RPMI8226 (cell line): ENCODE measurements at regions not wholly inside any gene's neighbourhood (a gene's known extent, or its start where the extent isn't known, plus 50 kb on each side); places are given as distances from the start of the nearest gene placed in this dataset.
"Not testable (repeated sequence)": the region's sequence is repeated elsewhere in the genome, so short reads cannot be mapped to it uniquely, and the experiment has no call there.

ENCODE experiments used
- DNase-seq: peaks from one replicate; pipeline ENCODE4 v3.0.0-alpha.2; 2015

DNA sequence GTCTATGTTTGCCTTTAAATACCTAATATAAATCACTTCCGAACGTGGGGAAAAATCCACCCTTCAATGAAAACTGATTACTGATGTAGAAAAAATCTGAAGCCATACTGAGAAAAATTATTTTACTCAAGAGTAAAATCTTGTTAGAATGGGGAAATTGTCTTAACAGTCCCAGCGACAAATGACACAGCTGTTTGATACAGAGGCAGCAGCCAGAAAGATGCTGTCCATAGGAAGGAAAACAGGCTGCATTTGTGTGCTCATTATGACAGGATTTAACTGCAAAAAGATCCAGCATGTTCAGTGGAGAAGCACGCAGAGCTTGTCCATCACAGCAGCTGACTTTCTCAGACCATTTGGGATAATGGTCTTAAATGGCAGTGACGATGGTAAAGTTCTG, 443.0 kb downstream of the TFAP2B start:
- no peak for DNase-seq

DNA sequence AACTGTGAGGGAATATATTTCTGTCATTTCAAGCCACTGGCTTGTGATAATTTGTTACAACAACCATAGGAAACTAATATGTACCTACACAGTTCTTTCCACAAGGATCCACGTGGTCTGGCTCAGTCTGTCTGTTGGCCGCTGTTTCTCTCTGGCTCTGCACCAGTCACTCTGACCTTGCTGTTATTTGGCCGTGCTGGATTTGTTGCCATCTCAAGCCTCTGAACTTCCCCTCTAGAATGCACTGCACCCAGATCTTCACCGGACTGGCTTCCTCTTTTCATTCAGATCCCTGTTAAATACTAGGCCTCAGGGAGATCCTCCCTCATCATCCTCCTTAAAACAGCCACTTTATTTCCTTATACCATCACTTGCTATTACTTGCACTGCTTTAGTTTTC, 446.8 kb downstream of the TFAP2B start:
- no peak for DNase-seq

DNA sequence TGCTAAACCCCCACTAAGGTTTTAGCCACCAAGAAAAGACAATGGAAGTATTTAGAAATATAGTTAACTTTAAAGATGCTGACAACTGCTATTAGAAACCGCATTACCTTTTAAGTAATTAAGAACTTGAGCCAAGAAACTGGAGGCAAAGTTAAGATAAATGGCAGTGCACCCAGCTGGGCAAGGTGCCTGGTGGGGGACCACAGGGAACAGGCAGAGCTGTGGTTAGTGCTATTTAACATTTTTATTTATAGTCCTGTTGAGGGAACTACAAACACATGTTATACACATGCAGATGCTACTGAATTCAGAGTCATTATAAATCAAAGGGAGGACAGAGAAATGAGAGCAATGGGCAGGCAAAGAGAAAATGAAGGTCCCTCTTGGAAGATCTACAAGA, 447.9 kb downstream of the TFAP2B start:
- peak; percentile 34 for DNase-seq

DNA sequence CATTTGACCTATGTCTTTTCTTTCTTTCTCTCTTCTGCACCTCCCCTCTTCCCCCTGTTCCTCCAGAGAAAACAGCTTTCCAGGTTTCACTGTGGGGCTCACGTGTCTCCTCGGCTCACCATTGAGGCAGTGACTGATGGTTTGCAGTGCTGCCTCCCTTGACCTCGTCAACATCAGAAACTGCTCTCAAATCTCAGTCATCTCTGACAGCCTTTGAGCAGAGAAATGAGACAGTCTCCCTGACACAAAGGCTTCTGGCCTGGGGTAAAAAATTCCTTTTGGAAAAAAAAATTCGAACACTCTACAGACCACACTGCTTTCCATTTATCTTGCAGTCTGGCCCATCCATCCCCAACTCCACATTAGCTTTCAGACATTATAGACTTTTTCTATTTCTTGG, 450.0 kb downstream of the TFAP2B start:
- DNase-seq: no peak

DNA sequence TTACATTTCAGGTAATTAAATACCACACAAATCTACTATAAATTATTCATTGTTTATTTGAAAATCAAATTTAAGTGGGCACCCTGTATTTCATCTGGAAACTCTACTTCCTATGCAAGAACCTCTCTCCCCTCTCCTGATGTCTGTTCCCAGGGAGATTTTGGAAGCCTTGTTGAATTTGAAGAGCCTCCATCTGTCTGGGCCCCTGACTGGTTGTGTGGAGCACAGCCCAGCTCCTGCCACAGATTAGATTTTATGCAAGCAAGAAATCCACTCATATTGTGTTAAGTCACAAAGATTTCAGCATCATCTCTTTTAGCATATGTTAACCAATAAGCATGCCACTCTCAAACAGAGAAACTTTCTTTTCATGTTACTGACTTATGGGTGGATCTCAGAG, 451.2 kb downstream of the TFAP2B start:
- DNase-seq: no peak

DNA sequence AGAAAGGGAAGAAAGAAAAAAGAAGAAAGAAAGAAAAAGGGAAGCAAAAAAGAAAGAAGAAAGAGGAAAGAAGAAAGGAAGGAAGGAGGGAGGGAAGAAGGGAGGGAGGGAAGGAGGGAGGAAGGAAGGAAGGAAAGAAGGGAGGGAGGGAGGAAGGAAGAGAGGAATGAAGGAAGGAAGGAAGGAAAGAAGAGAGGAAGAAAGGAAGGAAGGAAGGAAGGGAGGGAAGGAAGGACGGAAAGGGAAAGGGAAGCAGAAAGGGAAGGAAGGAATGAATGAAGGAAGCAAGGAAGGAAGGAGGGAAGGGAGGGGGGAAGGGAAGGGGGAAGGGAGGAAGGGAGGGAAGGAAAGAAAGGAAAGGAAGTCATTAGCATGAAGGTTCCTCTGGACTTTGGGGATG, 452.9 kb downstream of the TFAP2B start:
- no peak for DNase-seq

DNA sequence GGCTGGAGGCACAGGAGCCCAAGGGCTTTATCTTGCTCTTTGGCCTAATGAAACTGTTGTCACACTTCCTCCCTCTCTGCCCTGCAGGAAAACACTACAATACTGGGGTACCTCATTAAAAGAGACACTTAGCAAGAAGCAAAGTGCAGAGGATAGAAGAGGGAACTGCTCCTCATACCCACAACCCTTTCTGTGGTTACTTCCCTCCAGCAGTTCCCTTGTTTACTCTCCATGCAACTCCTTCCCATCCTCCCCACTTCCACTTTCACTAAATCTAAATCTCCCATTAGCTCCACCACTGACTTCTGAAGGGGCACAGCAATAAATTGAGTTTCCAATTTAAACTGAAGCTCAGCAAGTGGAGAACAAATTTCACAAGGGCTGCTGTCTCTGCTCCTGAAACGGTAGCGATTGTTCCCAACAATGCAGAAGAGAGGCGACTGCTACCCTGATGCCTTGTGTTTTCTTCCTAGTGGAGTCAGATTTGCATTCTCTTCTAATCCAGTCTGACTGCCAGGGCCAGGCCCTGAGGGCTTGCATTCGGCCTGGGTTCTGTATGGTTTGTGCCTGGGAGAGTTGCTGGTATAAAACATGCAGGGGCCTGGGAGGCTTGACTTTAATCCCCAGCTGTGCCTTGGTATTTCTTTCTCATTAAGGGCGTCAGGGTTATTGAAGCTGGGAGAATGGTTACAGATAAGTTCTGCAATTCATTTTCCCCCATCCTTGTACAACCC, 454.7 kb downstream of the TFAP2B start:
- no peak for DNase-seq

DNA sequence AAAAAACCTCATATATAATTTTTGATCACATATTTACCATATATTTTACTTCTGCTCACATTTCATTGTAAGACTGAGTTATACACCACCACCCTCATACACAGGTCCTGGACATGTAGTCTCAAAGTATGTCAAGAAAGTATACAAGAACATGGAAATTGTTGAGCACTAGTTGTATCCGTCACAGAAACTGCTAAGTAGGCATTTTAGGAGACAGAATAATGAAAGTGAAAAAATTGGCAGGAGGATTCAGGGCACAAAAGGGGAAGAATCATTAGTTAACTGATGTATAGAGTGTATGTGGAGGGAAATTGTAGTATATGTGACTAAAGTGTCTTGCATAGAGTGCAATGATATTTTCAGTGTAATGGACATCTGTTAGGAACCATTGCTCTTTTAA, 458.8 kb downstream of the TFAP2B start:
- no peak for DNase-seq

DNA sequence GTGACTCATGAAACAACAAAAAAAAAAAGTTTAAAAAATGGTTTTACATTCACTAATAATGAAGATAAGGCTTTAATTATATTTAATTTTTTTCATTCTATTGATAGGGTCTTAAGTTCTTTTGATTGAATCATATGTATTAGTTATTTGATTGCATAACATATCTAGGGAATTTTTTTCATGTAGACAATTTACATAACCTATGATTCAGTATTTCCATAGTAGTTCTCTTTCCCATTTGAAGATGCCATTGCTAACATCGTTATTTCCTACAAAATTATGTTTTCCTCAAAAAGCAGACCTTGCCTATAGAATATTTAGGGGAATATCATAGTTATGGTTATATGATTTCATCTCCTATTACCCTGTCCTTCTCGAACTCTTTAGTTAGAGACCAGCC, 463.4 kb downstream of the TFAP2B start:
- no peak for DNase-seq

DNA sequence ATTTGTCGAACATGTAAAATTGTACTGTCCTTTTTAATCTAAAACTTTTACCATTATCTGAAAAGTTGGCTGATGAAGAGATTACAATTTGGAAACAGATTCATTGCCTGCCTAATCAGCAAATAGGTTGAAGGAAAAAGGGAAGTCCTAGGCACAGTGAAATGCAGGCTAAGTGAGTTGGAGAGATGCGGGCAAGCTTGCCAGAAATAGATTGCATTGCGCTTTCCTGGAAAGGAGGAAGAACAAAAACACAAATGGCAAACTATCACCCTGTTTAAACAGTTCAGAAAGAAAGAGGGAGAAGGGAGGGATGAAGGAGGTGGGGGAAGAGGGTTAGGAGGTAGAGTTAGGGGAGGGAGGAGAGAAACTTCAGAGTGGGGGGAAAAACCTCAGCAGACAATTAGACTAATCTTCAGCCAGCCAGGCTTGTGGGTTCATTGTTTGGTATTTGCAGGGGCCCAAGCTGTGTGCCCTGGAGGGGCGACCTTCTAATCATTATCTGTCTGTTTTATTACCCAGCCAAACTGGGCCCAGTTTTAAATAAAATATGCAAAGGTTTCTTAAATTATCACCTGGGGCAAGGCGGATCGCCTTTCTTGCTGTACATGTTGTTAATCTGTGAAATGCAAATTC, 465.2 kb downstream of the TFAP2B start:
- no peak for DNase-seq

DNA sequence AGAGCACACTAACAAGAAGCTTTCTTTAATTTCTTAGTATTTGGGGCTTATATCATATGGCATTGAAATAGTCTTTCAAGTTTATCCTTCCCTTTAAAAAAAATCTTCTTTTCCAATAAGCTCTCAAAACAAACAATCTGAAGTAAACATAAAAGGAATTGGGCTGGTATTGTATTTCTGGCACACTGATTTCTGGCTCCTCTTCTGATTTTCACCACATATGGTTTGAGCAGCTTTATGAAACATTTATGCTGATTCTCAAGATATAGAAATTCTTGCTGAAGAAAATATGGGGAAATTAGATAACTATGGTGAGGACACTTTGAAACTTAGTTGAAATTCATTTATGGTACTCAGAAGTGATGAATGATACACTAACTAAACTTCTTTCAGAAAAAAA, 467.2 kb downstream of the TFAP2B start:
- no peak for DNase-seq

DNA sequence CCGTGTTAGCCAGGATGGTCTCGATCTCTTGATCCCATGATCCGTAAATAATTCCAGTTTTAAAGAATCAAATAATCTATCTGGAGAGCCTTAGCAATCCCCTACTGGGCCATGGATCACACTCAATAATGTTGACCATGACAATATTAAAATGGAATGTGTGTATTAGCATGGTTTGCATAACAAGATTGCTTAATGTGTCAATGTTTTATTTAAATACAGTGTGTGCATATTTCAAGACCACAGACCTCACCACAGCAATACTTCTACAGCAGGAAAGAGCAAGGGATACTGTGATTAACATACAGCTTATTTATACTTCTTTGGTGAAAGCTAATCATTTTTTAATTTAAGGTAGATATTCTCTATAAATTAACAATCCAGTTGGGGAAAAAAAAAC, 470.4 kb downstream of the TFAP2B start:
- no peak for DNase-seq

DNA sequence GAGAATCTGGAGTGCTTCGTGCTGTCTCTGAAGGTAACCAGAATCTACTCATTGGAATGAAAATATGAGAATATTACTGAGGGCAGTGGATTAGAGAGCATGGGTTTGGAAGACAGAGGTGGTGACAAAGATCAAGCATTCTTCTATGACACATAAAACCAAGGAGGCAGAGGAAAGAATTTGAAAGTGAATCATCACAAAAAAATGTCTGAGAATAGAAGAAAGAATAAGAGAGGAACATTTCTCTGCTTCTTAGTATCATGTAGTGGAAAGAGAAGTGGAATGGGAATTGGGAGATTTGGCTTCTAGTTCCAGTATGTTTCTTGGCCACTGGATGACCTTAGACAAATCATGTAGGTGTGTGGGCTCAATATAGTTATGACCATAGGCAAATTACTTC, 474.0 kb downstream of the TFAP2B start:
- no peak for DNase-seq

DNA sequence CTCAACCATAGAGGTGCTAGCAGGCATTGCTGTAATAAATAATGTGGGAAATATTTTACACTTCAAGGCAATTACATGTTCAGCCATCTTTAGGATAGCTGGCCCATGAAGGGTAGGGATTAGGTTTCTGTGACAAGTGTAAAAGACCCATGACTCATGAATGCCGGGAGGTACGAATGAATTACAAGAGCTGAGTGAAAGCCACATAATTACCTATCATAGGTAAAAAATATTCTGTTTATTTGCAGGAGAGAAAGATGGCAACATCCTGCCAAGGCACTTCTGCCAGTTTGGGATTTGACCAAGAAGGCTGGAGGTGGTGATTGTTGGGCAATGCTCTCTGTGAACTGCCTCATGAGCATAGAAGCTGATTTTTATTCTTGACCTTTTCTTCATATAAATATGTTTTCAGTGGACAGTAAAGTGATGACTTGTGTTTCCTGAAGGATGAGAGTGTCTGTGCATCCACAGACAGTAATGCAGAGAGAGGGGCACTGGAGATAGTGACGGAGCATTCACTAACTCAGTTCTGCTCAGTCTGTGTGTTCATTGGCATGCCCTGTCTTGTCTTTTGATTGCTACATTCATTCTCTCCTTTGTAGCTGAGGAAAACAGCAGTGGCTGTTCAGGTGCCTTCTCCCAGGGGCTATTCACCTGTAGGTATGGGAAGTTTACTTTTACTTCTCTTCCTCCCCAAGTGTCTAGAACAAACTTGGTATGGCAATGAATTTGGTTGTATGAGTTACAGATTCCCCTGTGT, 481.1 kb downstream of the TFAP2B start:
- DNase-seq: no peak

DNA sequence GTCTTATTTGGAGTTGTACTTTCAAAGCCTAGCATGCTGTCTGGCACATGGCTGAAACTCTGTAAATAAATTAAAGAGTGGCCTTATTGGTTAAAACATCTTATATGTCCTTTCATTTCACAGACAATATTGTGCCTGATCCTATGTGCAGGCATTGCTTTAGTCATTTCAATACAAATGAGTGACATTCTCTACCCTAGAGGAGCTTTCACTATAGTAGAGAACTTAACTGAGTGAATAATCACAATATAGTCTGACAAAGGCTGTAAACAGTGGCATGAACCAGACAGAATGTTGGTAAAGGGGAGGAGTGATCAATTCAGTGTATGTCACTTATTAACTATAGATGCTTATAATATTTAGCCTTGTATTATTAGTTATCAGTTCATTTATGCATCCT, 481.8 kb downstream of the TFAP2B start:
- no peak for DNase-seq

DNA sequence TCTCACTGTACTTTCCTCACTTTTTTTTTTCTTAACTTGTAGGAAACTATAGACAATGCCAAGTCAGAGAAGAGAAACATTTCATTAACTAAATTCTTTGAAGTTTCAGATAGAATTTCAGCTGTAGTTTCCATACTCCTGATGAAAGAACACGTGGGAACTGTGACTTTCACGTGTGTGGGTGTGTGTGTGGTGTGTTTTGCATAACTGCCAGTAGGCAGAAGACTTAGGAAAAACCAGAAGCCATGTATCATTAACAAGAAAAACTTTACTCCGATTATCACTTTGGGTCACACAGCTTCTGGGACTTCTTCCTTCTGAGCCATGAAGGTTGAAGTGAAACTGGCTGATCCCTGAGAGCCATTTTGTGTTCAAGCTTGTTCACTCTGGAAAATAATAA, 483.3 kb downstream of the TFAP2B start:
- DNase-seq: no peak

DNA sequence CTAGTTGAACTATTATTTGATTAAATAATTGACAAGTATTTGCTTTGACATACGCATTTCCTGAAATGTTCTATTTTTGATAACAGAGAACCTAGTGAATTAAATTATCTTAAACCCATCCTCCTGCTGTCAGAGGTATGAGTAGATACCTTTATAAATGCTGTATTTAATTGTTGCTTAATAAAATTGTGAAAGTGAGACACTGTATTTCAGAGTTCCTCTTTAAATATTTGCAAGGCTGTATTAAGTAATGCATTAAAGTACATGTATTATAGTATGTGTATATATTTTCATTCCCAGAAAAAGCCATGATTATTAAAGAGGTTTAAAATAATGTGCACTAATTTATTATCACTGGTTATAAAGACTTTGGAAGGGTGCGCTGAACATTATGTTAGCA, 483.8 kb downstream of the TFAP2B start:
- DNase-seq: no peak

DNA sequence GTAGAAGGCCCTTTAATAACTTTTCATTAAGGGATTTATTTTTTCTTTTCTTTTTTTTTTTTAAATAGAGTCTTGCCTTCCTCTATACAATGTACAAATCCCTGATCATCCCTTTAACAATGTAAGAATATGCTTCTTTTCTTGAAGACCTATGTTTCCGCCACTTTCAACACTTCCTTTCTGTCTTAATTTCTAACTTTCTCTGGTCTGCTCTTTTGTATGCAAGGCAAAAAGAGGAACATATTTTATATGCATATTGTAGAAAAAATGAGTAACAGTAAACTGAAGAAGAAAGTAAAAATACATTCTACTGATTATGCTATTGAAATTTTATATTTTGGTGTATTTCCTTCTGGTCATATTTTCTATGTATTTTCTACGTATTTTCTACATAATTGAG, 484.7 kb downstream of the TFAP2B start:
- no peak for DNase-seq

DNA sequence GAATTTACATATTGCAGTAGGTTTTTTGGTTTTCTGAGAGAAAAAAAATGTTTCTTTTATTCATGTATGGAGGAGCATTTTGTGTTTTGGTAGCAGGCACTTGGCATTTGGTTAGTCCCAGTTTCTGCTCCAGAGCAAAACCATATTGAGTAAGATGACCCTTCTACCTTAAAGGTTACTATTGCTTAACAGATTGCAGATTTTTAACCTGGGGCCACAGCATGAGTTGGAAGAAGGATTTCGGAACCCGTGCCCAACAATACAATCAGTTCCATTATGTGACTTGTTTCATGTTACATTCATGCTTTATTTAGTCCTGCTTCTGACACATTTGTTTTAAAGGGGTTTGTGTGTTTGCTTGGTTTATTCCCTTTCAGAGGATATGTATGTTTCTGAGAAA, 496.3 kb downstream of the TFAP2B start:
- DNase-seq: no peak

DNA sequence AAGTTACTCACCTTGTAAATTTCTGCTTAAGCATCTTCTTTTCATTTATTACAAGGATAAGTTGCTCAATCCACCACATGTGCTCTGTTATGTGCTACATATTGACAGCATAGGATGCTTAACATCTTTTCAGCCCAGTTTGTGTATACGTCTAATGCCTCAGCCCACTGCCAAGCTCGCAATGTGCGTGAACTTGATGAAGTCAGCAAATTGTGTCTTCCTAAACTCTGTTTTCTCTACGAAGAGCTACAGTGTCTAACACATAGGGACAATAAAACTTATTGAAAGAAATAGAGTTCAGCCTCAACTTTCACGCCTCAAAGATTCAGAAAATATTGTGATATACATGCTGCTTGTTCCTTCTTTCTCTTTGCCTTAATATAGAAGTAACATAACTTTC, 500.0 kb downstream of the TFAP2B start:
- no peak for DNase-seq

DNA sequence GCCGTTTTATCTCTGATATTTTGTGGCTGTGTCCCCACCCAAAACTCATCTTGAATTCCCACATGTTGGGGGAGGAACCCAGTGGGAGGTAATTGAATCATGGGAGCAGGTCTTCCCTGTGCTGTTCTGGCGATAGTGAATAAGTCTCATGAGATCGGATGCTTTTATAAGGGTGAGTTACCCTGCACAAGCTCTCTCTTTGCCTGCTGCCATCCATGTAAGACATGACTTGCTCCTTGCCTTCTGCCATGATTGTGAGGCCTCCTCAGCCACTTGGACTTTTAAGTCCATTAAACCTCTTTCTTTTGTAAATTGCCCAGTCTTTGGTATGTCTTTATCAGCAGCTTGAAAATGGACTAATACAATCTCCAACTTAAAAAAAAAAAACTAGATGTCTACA, 502.8 kb downstream of the TFAP2B start:
- DNase-seq: not testable (repeated sequence)

DNA sequence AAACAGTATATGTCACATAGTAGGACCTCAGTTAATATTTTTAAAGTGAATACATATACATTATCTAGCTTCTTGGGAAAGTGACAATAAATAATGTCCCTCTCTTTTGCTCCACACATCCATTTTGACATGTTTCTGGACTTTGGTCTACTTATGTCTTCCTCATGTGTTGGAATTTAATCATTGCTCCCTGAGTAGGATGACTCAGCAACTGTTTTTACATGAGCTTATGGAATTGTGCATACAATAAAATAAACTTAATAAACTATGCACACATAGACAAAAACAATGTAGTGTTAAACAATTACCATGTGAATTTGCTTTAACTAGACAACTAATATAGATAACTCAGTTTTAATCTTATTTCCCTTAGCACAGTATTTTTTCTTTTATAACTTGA, 503.8 kb downstream of the TFAP2B start:
- no peak for DNase-seq

DNA sequence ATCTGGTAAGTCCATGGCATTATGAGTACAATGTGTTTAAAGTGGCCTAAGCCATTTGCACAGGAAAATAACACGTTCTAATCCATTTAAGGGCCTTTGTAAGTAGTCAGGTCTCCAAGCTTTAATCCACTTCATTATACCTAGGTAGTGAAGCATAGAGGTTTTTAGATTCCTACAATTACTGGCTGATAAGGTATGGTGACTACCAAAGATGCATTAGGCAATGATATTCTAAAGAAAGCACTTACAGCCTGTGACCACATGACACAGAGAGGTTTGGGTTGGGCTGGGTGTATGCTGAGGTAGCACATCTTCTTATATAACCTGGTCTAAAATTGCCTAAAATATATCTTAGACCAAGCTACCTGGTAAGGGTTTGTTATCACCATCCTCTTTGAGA, 504.4 kb downstream of the TFAP2B start:
- no peak for DNase-seq

DNA sequence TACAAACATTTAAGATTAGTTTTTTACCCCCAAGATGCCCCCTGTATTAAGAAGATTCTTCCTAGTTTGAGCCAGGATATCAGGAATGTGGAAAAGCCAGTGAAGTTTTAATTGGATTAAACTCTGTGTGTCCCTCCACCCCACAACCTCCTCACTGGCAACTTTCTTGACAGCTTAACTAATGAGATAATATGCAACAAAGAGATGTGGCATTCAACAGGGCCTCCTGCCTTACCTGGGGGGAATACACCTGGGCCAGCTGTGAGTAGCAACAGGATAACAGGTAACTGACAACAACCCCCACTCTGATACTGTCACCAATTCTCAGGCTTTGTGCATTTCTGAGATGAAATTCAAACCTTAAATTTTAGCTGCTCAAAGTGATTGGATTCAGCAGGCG, 512.3 kb downstream of the TFAP2B start:
- no peak for DNase-seq
